GM12864 (cell line): ENCODE measurements at regions not wholly inside any gene's neighbourhood (a gene's known extent, or its start where the extent isn't known, plus 50 kb on each side); places are given as distances from the start of the nearest gene placed in this dataset.

Experiments used
- DNase-seq: peaks from one replicate; pipeline ENCODE4 v3.0.0-alpha.2; 2011; ENCODE audit warnings: low read depth
- H3K4me3 ChIP-seq: 2 replicates; pipeline ENCODE4 v1.5.1; 2011; ENCODE audit warnings: mild to moderate bottlenecking, low read depth, low read length, control low read depth
- CTCF ChIP-seq: IDR thresholded peaks from 2 replicates; pipeline ENCODE4 v1.5.1; 2011; ENCODE audit warnings: low read depth, mild to moderate bottlenecking, moderate library complexity, low read length, control low read depth, inconsistent platforms; ENCODE audit errors: missing control alignments

- TF ChIP-seq CTCF: no peak
- no peak for DNase-seq
- H3K4me3 ChIP-seq: no peak overlapping the region
These were observed 116.3 kb downstream of the CYP26A1 start for GRCh38 chr10:93189944-93190343.

- H3K4me3 ChIP-seq: no peak overlapping the region
- DNase-seq: no peak
- no peak for TF ChIP-seq CTCF
These were observed 116.7 kb downstream of the CYP26A1 start for GRCh38 chr10:93190372-93190771.

- TF ChIP-seq CTCF: no peak
- DNase-seq: no peak
- no peak overlapping the region for H3K4me3 ChIP-seq
These were observed 120.2 kb downstream of the CYP26A1 start for GRCh38 chr10:93193906-93194305.

- no peak for DNase-seq
- H3K4me3 ChIP-seq: no peak overlapping the region
- TF ChIP-seq CTCF: no peak
These were observed 124.9 kb downstream of the CYP26A1 start for GRCh38 chr10:93198401-93199131.

GRCh38 chr10:93199191-93199751 is 125.6 kb downstream of the CYP26A1 start:
- no peak for DNase-seq
- no peak for TF ChIP-seq CTCF
- H3K4me3 ChIP-seq: no peak overlapping the region

- DNase-seq: no peak
- no peak for TF ChIP-seq CTCF
- no peak overlapping the region for H3K4me3 ChIP-seq
These were observed 131.1 kb downstream of the CYP26A1 start for GRCh38 chr10:93204494-93205485.
